Thyroid gland (tissue), 4 donors: ENCODE measurements at regions not wholly inside any gene's neighbourhood (a gene's known extent, or its start where the extent isn't known, plus 50 kb on each side); places are given as distances from the start of the nearest gene placed in this dataset.

ENCODE experiments used
- CTCF ChIP-seq, 6 experiments: fragments of 200-600 bp in 3 of 6; fragments of 450-650 bp in 3 of 6; sonication (generic) in 3 of 6; IDR thresholded peaks; one replicate each; pipeline ENCODE4 v1.5.1; 2016 to 2019; ENCODE audit warnings: antibody characterized with exemption in 6 of 6, mild to moderate bottlenecking in 2 of 6, inconsistent platforms in 1 of 6, moderate library complexity in 1 of 6
- POLR2A ChIP-seq, 2 donors: fragments of 450-650 bp; IDR thresholded peaks; one replicate each; pipeline ENCODE4 v1.6.1; 2017; ENCODE audit warnings: antibody characterized with exemption in 2 of 2, mild to moderate bottlenecking in 2 of 2, moderate library complexity in 1 of 2

GRCh38 chrX:25275159-25275558, 259.4 kb upstream of the ARX start:
- TF ChIP-seq POLR2A (IDR thresholded peaks at IDR 0.05), result no peak
- TF ChIP-seq CTCF (IDR thresholded peaks at IDR 0.05), result no peak
